GM23338 (cell line): ENCODE measurements at regions not wholly inside any gene's neighbourhood (a gene's known extent, or its start where the extent isn't known, plus 50 kb on each side); places are given as distances from the start of the nearest gene placed in this dataset.

Experiments used
- ATAC-seq: fragments of 200-7000 bp; cut with Tn5 transposase; 3 replicates; pipeline ENCODE4 v1.9.1; 2020
- DNase-seq: peaks from one replicate; pipeline ENCODE4 v3.0.0-alpha.2; 2015; ENCODE audit warnings: low spot score
- H2AFZ ChIP-seq: fragments of 200-600 bp; sonication (generic); 2 replicates; pipeline ENCODE4 v1.8.0; 2016; ENCODE audit warnings: antibody characterized with exemption, mild to moderate bottlenecking, moderate library complexity
- H3F3A ChIP-seq: fragments of 200-600 bp; sonication (generic); replicated peaks from 2 replicates; pipeline ENCODE4 v1.8.0; 2017; ENCODE audit warnings: antibody characterized with exemption, mixed run types, low read depth
- H3K27ac ChIP-seq: fragments of 200-600 bp; sonication (generic); 2 replicates; pipeline ENCODE4 v1.6.1; 2016; ENCODE audit warnings: low read depth
- H3K27me3 ChIP-seq: fragments of 200-600 bp; sonication (generic); 2 replicates; pipeline ENCODE4 v1.8.0; 2016; ENCODE audit warnings: mild to moderate bottlenecking, mixed run types, moderate library complexity; ENCODE audit not compliant: insufficient read depth
- H3K36me3 ChIP-seq: fragments of 200-600 bp; sonication (generic); 2 replicates; pipeline ENCODE4 v1.8.0; 2016; ENCODE audit warnings: mild to moderate bottlenecking; ENCODE audit not compliant: insufficient read depth
- H3K4me1 ChIP-seq: fragments of 200-600 bp; sonication (generic); 2 replicates; pipeline ENCODE4 v1.8.0; 2016; ENCODE audit warnings: mild to moderate bottlenecking, moderate library complexity; ENCODE audit not compliant: insufficient read depth
- H3K4me2 ChIP-seq: fragments of 200-600 bp; sonication (generic); 2 replicates; pipeline ENCODE4 v1.7.1; 2017; ENCODE audit warnings: mixed run types
- H3K4me3 ChIP-seq: fragments of 200-600 bp; sonication (generic); 2 replicates; pipeline ENCODE4 v1.6.1; 2016; ENCODE audit warnings: mixed run types
- H3K79me2 ChIP-seq: fragments of 200-600 bp; sonication (generic); replicated peaks from 2 replicates; pipeline ENCODE4 v1.8.0; 2017; ENCODE audit warnings: mild to moderate bottlenecking; ENCODE audit not compliant: insufficient read depth
- H3K9me2 ChIP-seq: fragments of 200-600 bp; sonication (generic); 2 replicates; pipeline ENCODE4 v1.8.0; 2017; ENCODE audit not compliant: insufficient read depth
- H4K20me1 ChIP-seq: fragments of 200-600 bp; sonication (generic); replicated peaks from 2 replicates; pipeline ENCODE4 v1.8.0; 2017; ENCODE audit warnings: mild to moderate bottlenecking; ENCODE audit not compliant: insufficient read depth
- H3K27ac Mint-ChIP-seq: 2 replicates; pipeline ENCODE4 v1.8.0; 2020; ENCODE audit warnings: inconsistent platforms, mild to moderate bottlenecking, moderate library complexity, mixed read lengths
- H3K27me3 Mint-ChIP-seq: 3 replicates; pipeline ENCODE4 v1.8.0; 2022; ENCODE audit warnings: low read depth, mild to moderate bottlenecking, moderate library complexity, mixed read lengths, inconsistent platforms; ENCODE audit not compliant: insufficient read depth, poor library complexity
- H3K36me3 Mint-ChIP-seq: 3 replicates; pipeline ENCODE4 v1.8.0; 2021; ENCODE audit warnings: low read depth, mild to moderate bottlenecking, inconsistent platforms, moderate library complexity, mixed read lengths
- H3K4me1 Mint-ChIP-seq: 3 replicates; pipeline ENCODE4 v1.8.0; 2020; ENCODE audit warnings: mild to moderate bottlenecking, inconsistent platforms, mixed read lengths
- H3K4me3 Mint-ChIP-seq: 3 replicates; pipeline ENCODE4 v1.8.0; 2021; ENCODE audit warnings: moderate library complexity, mild to moderate bottlenecking, inconsistent platforms, mixed read lengths
- H3K9me3 Mint-ChIP-seq: 3 replicates; pipeline ENCODE4 v1.8.0; 2020; ENCODE audit warnings: moderate library complexity, mild to moderate bottlenecking, inconsistent platforms, mixed read lengths
- CREB1 ChIP-seq: fragments of 250-450 bp; sonication (Bioruptor Pico); IDR thresholded peaks from 2 replicates; pipeline ENCODE4 v1.5.0; 2020; ENCODE audit warnings: low read depth, mild to moderate bottlenecking, moderate library complexity
- EZH2 ChIP-seq: fragments of 200-600 bp; sonication (generic); IDR thresholded peaks from one replicate; pipeline ENCODE4 v1.8.0; 2017; ENCODE audit warnings: antibody characterized with exemption, mild to moderate bottlenecking, low read depth; ENCODE audit not compliant: unreplicated experiment
- EZH2phosphoT487 ChIP-seq: fragments of 200-600 bp; sonication (generic); IDR thresholded peaks from one replicate; pipeline ENCODE4 v1.8.1; 2018; ENCODE audit warnings: antibody characterized with exemption; ENCODE audit not compliant: unreplicated experiment
- JUNB ChIP-seq: IDR thresholded peaks from one replicate; pipeline ENCODE4 v1.6.1; 2016; ENCODE audit warnings: antibody characterized with exemption; ENCODE audit not compliant: unreplicated experiment
- NANOG ChIP-seq: IDR thresholded peaks from 2 replicates; pipeline ENCODE4 v1.6.1; 2016; ENCODE audit warnings: antibody characterized with exemption, borderline replicate concordance
- POLR2AphosphoS5 ChIP-seq: IDR thresholded peaks from 2 replicates; pipeline ENCODE4 v1.6.1; 2016; ENCODE audit warnings: antibody characterized with exemption, low read depth
- STAT1 ChIP-seq: IDR thresholded peaks from one replicate; pipeline ENCODE4 v1.6.1; 2016; ENCODE audit warnings: antibody characterized with exemption; ENCODE audit not compliant: unreplicated experiment
- ZNF114 ChIP-seq: fragments of 250-450 bp; sonication (Bioruptor Pico); IDR thresholded peaks from 2 replicates; pipeline ENCODE4 v1.5.0; 2020; ENCODE audit warnings: mild to moderate bottlenecking, moderate library complexity
- ZNF331 ChIP-seq: fragments of 250-450 bp; sonication (Bioruptor Pico); IDR thresholded peaks from 2 replicates; pipeline ENCODE4 v1.5.0; 2020; ENCODE audit warnings: low read depth, mild to moderate bottlenecking, moderate library complexity
- TF ChIP-seq, protein P1 (sequence below): fragments of 250-450 bp; sonication (Bioruptor Pico); IDR thresholded peaks from 2 replicates; pipeline ENCODE4 v1.5.0; 2020; ENCODE audit warnings: mild to moderate bottlenecking, moderate library complexity
- TF ChIP-seq, protein P2 (sequence below), 2 experiments: fragments of 200-600 bp in 1 of 2; sonication (generic) in 1 of 2; conservative IDR thresholded peaks; 2 replicates each; pipeline versions ENCODE4 v1.5.1 to v1.6.1; 2016 to 2017; ENCODE audit warnings: antibody characterized with exemption in 2 of 2, low read depth in 2 of 2, mild to moderate bottlenecking in 2 of 2, moderate library complexity in 1 of 2
- TF ChIP-seq, protein P3 (sequence below): IDR thresholded peaks from one replicate; pipeline ENCODE4 v1.6.1; 2018; ENCODE audit warnings: antibody characterized with exemption; ENCODE audit not compliant: unreplicated experiment
- TF ChIP-seq, protein P4 (sequence below): IDR thresholded peaks from 2 replicates; pipeline ENCODE4 v1.6.1; 2016; ENCODE audit warnings: antibody characterized with exemption

DNA sequence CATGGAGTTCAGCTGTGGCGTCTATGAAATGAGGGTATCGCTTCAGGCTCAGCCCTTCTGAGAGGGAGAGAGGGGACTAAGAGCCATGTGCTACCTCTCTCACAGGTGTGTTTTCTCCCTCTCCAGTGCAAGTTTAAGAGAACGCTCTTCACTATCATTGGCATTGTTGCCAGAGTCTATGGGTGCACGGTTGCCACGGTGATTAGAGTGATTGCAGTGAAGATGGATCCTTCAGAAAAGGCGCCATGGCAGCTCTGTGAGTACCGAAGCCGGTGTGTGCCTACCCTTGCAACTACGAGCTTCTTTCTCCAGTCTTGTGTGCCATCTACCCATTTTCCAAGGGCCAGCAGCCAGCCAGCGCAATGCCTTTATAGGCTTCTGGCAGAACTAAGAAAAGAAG, 290.5 kb downstream of the OMA1 start:
- peaks cover 6% of the 10 kb centered on the region for H3K27me3 Mint-ChIP-seq
- DNase-seq (no peak), ATAC-seq (no peak)
- Histone ChIP-seq H3K4me2 (no peak overlapping the region), H3K4me1 (no peaks in the 10 kb centered on the region), H3K79me2 (no peaks in the 10 kb centered on the region), H2AFZ (no peak overlapping the region), H3K27ac (no peak overlapping the region), H3K4me3 (no peak overlapping the region), H4K20me1 (no peaks in the 10 kb centered on the region), H3K9me2 (no peaks in the 10 kb centered on the region), H3F3A (no peaks in the 10 kb centered on the region), H3K27me3 (peaks cover 4% of the 10 kb centered on the region), H3K36me3 (no peaks in the 10 kb centered on the region)
- peaks cover 9% of the 10 kb centered on the region for H3K4me1 Mint-ChIP-seq
- no peak overlapping the region for H3K27ac Mint-ChIP-seq
- H3K4me3 Mint-ChIP-seq: no peak overlapping the region
- TF ChIP-seq, protein P1, sequence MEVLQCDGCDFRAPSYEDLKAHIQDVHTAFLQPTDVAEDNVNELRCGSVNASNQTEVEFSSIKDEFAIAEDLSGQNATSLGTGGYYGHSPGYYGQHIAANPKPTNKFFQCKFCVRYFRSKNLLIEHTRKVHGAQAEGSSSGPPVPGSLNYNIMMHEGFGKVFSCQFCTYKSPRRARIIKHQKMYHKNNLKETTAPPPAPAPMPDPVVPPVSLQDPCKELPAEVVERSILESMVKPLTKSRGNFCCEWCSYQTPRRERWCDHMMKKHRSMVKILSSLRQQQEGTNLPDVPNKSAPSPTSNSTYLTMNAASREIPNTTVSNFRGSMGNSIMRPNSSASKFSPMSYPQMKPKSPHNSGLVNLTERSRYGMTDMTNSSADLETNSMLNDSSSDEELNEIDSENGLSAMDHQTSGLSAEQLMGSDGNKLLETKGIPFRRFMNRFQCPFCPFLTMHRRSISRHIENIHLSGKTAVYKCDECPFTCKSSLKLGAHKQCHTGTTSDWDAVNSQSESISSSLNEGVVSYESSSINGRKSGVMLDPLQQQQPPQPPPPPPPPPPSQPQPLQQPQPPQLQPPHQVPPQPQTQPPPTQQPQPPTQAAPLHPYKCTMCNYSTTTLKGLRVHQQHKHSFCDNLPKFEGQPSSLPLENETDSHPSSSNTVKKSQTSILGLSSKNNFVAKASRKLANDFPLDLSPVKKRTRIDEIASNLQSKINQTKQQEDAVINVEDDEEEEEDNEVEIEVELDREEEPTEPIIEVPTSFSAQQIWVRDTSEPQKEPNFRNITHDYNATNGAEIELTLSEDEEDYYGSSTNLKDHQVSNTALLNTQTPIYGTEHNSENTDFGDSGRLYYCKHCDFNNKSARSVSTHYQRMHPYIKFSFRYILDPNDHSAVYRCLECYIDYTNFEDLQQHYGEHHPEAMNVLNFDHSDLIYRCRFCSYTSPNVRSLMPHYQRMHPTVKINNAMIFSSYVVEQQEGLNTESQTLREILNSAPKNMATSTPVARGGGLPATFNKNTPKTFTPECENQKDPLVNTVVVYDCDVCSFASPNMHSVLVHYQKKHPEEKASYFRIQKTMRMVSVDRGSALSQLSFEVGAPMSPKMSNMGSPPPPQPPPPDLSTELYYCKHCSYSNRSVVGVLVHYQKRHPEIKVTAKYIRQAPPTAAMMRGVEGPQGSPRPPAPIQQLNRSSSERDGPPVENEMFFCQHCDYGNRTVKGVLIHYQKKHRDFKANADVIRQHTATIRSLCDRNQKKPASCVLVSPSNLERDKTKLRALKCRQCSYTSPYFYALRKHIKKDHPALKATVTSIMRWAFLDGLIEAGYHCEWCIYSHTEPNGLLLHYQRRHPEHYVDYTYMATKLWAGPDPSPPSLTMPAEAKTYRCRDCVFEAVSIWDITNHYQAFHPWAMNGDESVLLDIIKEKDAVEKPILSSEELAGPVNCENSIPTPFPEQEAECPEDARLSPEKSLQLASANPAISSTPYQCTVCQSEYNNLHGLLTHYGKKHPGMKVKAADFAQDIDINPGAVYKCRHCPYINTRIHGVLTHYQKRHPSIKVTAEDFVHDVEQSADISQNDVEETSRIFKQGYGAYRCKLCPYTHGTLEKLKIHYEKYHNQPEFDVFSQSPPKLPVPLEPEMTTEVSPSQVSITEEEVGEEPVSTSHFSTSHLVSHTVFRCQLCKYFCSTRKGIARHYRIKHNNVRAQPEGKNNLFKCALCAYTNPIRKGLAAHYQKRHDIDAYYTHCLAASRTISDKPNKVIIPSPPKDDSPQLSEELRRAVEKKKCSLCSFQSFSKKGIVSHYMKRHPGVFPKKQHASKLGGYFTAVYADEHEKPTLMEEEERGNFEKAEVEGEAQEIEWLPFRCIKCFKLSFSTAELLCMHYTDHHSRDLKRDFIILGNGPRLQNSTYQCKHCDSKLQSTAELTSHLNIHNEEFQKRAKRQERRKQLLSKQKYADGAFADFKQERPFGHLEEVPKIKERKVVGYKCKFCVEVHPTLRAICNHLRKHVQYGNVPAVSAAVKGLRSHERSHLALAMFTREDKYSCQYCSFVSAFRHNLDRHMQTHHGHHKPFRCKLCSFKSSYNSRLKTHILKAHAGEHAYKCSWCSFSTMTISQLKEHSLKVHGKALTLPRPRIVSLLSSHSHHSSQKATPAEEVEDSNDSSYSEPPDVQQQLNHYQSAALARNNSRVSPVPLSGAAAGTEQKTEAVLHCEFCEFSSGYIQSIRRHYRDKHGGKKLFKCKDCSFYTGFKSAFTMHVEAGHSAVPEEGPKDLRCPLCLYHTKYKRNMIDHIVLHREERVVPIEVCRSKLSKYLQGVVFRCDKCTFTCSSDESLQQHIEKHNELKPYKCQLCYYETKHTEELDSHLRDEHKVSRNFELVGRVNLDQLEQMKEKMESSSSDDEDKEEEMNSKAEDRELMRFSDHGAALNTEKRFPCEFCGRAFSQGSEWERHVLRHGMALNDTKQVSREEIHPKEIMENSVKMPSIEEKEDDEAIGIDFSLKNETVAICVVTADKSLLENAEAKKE (CRISPR knock-in tag): no peak
- no peak for TF ChIP-seq POLR2AphosphoS5
- TF ChIP-seq ZNF331 (CRISPR knock-in tag): no peak
- TF ChIP-seq NANOG: no peak
- TF ChIP-seq STAT1: no peak
- TF ChIP-seq, protein P2, sequence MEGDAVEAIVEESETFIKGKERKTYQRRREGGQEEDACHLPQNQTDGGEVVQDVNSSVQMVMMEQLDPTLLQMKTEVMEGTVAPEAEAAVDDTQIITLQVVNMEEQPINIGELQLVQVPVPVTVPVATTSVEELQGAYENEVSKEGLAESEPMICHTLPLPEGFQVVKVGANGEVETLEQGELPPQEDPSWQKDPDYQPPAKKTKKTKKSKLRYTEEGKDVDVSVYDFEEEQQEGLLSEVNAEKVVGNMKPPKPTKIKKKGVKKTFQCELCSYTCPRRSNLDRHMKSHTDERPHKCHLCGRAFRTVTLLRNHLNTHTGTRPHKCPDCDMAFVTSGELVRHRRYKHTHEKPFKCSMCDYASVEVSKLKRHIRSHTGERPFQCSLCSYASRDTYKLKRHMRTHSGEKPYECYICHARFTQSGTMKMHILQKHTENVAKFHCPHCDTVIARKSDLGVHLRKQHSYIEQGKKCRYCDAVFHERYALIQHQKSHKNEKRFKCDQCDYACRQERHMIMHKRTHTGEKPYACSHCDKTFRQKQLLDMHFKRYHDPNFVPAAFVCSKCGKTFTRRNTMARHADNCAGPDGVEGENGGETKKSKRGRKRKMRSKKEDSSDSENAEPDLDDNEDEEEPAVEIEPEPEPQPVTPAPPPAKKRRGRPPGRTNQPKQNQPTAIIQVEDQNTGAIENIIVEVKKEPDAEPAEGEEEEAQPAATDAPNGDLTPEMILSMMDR (conservative IDR thresholded peaks at IDR 0.05; ENCODE audit: low read depth in 2 of 2): no peak
- TF ChIP-seq, protein P3, sequence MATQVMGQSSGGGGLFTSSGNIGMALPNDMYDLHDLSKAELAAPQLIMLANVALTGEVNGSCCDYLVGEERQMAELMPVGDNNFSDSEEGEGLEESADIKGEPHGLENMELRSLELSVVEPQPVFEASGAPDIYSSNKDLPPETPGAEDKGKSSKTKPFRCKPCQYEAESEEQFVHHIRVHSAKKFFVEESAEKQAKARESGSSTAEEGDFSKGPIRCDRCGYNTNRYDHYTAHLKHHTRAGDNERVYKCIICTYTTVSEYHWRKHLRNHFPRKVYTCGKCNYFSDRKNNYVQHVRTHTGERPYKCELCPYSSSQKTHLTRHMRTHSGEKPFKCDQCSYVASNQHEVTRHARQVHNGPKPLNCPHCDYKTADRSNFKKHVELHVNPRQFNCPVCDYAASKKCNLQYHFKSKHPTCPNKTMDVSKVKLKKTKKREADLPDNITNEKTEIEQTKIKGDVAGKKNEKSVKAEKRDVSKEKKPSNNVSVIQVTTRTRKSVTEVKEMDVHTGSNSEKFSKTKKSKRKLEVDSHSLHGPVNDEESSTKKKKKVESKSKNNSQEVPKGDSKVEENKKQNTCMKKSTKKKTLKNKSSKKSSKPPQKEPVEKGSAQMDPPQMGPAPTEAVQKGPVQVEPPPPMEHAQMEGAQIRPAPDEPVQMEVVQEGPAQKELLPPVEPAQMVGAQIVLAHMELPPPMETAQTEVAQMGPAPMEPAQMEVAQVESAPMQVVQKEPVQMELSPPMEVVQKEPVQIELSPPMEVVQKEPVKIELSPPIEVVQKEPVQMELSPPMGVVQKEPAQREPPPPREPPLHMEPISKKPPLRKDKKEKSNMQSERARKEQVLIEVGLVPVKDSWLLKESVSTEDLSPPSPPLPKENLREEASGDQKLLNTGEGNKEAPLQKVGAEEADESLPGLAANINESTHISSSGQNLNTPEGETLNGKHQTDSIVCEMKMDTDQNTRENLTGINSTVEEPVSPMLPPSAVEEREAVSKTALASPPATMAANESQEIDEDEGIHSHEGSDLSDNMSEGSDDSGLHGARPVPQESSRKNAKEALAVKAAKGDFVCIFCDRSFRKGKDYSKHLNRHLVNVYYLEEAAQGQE: no peak
- TF ChIP-seq, protein P4, sequence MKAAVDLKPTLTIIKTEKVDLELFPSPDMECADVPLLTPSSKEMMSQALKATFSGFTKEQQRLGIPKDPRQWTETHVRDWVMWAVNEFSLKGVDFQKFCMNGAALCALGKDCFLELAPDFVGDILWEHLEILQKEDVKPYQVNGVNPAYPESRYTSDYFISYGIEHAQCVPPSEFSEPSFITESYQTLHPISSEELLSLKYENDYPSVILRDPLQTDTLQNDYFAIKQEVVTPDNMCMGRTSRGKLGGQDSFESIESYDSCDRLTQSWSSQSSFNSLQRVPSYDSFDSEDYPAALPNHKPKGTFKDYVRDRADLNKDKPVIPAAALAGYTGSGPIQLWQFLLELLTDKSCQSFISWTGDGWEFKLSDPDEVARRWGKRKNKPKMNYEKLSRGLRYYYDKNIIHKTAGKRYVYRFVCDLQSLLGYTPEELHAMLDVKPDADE: no peak
- TF ChIP-seq EZH2: no peak
- no peak for TF ChIP-seq CREB1 (CRISPR knock-in tag)
- no peak for TF ChIP-seq JUNB
- no peak for TF ChIP-seq ZNF114 (CRISPR knock-in tag)
- no peak for TF ChIP-seq EZH2phosphoT487
- peaks cover 5% of the 10 kb centered on the region; the same call in 2 of the 3 replicates for H3K9me3 Mint-ChIP-seq
- no peaks in the 10 kb centered on the region for H3K36me3 Mint-ChIP-seq
